SU-DHL-6 (cell line): ENCODE measurements at regions not wholly inside any gene's neighbourhood (a gene's known extent, or its start where the extent isn't known, plus 50 kb on each side); places are given as distances from the start of the nearest gene placed in this dataset.

ENCODE experiments used
- EZH2phosphoT487 ChIP-seq: fragments of 200-600 bp; sonication (generic), shearing (Covaris generic); conservative IDR thresholded peaks from 2 replicates; pipeline ENCODE4 v1.6.1; 2018; ENCODE audit warnings: mild to moderate bottlenecking, antibody characterized with exemption, low read length, moderate library complexity, mixed read lengths
- TF ChIP-seq, protein P1 (sequence below): fragments of 200-600 bp; sonication (generic); IDR thresholded peaks from one replicate; pipeline ENCODE4 v1.5.1; 2017; ENCODE audit warnings: antibody characterized with exemption, mild to moderate bottlenecking, low read length, moderate library complexity; ENCODE audit not compliant: insufficient read depth, poor library complexity, severe bottlenecking

DNA sequence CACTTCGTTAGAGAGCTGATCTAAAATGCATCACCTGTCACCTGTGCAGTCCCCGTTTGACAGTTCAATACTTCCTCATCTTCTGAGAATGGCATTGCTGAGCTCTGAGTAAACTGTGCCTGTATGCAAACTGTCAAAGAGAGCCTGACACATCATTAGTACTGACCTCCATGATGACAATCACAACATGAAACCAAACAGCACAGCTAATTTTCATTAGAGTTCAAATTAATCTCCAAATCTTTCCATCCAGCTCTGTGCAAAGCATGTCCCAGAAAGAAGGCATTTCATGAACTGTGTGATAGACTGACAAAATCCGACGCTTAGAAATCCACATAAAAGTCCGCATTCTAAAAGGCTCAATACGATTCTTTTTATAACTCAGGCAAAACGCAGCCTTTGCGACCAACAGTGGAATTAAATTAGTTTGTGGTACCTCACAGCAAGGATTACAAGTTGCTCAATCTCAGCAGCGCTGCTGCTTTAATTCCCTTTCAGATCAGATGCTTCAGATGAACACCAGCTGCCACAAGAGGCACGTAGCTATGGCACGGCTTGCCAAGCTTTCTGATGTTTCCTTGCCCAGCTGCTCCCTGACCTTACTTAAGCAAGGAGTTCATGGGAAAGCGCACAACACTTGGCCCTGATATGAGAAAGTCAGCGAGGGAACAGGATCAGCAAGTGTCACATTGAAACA is 765.5 kb upstream of the PRMT6 start:
- TF ChIP-seq, protein P1, sequence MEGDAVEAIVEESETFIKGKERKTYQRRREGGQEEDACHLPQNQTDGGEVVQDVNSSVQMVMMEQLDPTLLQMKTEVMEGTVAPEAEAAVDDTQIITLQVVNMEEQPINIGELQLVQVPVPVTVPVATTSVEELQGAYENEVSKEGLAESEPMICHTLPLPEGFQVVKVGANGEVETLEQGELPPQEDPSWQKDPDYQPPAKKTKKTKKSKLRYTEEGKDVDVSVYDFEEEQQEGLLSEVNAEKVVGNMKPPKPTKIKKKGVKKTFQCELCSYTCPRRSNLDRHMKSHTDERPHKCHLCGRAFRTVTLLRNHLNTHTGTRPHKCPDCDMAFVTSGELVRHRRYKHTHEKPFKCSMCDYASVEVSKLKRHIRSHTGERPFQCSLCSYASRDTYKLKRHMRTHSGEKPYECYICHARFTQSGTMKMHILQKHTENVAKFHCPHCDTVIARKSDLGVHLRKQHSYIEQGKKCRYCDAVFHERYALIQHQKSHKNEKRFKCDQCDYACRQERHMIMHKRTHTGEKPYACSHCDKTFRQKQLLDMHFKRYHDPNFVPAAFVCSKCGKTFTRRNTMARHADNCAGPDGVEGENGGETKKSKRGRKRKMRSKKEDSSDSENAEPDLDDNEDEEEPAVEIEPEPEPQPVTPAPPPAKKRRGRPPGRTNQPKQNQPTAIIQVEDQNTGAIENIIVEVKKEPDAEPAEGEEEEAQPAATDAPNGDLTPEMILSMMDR = no peak
- TF ChIP-seq EZH2phosphoT487 = no peak
